ENCODE measurements at regions not wholly inside any gene's neighbourhood (a gene's known extent, or its start where the extent isn't known, plus 50 kb on each side); places are given as distances from the start of the nearest gene placed in this dataset.
A peak's percentile ranks its signal among the peaks of the same experiment; 100 is the strongest.

DNA sequence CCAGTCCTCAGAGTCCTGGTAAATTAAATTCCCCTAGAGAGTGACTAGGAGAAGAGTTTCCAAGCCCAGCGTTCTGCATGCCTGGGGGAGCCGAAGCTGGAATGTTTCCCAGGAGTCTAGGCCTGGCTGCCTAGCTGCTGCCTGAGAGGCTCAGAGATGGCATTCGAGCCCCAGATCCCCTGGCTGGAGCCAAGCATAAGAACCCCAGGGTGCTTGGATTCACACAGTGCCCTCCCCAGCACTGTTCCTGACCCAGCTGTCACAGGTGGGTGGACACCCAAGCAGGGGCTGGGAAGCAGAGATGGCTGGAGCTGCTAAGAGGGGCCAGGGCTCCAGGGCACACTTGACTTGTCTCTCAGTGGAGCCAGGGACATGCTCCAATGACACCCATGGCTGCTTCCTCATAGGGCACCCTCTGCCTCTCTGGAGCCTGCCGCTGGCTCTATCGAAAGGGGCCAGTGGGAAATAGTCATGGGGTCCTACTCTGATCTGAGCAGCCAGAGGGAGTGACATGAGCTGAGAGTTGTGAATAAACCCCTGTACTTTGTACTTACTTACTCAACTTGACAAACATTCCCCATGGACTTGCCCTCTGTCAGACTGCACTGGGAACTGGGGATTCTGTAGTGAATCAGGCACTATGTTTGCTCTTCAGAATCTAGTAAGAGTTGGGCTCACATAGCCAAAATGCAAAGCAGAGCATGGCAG, 62.6 kb upstream of the XPA start:
- H3K9me3 ChIP-seq, result no peaks in the 10 kb centered on the region
- ATAC-seq (peak; percentile 38), DNase-seq (no peak)
- H3K4me1 ChIP-seq (ENCODE audit: low read depth), result no peaks in the 10 kb centered on the region
- TF ChIP-seq, protein P1, sequence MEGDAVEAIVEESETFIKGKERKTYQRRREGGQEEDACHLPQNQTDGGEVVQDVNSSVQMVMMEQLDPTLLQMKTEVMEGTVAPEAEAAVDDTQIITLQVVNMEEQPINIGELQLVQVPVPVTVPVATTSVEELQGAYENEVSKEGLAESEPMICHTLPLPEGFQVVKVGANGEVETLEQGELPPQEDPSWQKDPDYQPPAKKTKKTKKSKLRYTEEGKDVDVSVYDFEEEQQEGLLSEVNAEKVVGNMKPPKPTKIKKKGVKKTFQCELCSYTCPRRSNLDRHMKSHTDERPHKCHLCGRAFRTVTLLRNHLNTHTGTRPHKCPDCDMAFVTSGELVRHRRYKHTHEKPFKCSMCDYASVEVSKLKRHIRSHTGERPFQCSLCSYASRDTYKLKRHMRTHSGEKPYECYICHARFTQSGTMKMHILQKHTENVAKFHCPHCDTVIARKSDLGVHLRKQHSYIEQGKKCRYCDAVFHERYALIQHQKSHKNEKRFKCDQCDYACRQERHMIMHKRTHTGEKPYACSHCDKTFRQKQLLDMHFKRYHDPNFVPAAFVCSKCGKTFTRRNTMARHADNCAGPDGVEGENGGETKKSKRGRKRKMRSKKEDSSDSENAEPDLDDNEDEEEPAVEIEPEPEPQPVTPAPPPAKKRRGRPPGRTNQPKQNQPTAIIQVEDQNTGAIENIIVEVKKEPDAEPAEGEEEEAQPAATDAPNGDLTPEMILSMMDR (IDR thresholded peaks at IDR 0.05), result no peak
- no peaks in the 10 kb centered on the region for H3K36me3 ChIP-seq (ENCODE audit: low read depth)
- intact Hi-C loops (cut with DNase I, micrococcal nuclease), result no loop called here
- H3K4me3 ChIP-seq, result no peak overlapping the region

DNA sequence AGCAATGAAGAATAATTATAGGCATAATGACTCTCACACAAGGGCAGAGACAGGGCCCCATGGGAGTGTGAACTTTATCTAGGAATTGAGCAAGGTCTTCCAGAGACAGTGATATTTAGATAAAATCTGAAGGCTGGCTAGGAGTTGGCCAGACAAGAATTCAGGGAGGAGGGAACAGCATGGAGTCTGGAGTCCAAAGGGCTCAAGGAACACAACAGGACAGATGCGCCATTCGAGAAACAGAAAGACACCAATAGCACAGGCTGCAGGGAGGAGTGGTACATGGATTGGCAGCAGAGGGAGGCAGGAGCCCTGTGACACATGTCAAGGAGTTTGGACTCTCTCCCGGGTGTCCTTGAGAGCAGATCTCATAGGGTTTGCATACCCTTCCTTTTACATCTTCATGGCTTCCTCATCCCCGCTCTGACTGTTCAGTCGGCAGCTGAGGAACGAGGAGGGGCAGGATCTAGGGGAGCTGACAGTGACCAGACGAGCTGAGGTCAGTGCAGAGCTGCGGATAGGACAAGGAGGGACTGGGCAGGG, 64.0 kb upstream of the XPA start:
- no peaks in the 10 kb centered on the region for H3K4me1 ChIP-seq (ENCODE audit: low read depth)
- ATAC-seq (no peak), DNase-seq (no peak)
- H3K9me3 ChIP-seq, result no peaks in the 10 kb centered on the region
- no peaks in the 10 kb centered on the region for H3K36me3 ChIP-seq (ENCODE audit: low read depth)
- TF ChIP-seq, protein P1 (IDR thresholded peaks at IDR 0.05), result no peak
- intact Hi-C loops (cut with DNase I, micrococcal nuclease), result no loop called here
- H3K4me3 ChIP-seq, result no peak overlapping the region

DNA sequence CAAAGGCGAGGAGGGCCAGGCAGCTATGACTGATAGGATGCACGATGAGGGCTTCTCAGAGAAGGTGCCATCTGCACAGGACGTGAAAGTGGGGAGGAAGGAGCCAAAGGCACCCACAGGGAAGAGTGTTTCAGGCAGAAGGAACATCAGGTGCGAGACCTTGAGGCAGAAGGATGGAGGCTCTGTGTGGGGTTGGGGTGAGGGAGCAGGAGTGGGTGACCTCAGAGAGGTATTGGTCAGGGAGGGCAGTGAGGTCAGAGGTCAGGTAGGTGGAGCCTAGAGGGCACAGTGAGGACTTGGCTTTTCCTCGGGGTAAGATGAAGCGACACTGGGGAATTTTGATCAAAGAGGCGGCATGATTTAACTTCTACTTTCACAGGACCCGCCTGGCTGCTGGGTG, 64.7 kb upstream of the XPA start:
- Histone ChIP-seq H3K4me3 (no peak overlapping the region), H3K9me3 (no peaks in the 10 kb centered on the region), H3K36me3 (ENCODE audit: low read depth) (no peaks in the 10 kb centered on the region), H3K4me1 (ENCODE audit: low read depth) (no peaks in the 10 kb centered on the region)
- intact Hi-C loops (cut with DNase I, micrococcal nuclease), result no loop called here
- no peak for ATAC-seq
- DNase-seq, result no peak
- TF ChIP-seq, protein P1 (IDR thresholded peaks at IDR 0.05), result no peak

DNA sequence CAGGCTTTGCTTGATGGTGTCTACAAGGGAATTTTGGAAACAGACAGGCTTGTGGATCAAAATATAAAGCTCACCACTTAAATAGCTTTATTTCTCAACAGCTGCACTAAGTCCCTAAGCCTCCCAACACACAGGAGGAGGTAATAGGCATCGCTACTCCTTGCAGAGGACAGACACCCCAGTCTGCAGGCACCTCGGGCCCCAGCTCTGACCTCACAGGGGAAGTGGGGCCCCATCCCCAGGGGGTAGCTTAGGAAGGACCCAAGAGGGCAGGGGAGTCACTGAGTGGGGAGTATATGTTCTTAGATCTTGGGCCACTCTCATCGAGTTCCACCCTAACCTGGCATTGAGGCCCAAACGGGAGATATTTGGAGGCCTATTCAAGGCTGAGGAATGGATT, 66.7 kb upstream of the XPA start:
- ATAC-seq (no peak), DNase-seq (no peak)
- no peaks in the 10 kb centered on the region for H3K4me1 ChIP-seq (ENCODE audit: low read depth)
- TF ChIP-seq, protein P1 (IDR thresholded peaks at IDR 0.05), result no peak
- no peaks in the 10 kb centered on the region for H3K36me3 ChIP-seq (ENCODE audit: low read depth)
- no peaks in the 10 kb centered on the region for H3K9me3 ChIP-seq
- intact Hi-C loops (cut with DNase I, micrococcal nuclease), result no loop called here
- H3K4me3 ChIP-seq, result no peak overlapping the region

DNA sequence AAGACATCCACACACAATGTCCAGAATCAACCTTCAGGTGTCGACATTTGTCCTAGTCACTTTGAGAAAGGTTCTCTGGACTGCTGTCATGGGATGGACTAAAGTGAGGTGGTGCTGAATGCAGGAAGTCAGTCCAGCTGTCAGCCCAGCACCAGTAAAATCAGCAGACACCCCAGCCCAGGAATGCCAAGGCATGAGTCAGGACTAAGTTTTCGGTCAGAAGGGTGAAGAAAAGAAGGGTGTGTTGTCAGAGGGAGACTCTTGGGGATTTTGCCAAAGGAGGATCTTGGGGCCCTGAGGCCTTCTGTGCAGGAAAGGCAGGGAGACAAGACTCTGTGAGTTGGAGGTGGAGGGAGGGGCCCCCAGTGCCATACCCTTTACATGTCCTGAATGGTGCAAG, 69.0 kb upstream of the XPA start:
- no peaks in the 10 kb centered on the region for H3K4me1 ChIP-seq (ENCODE audit: low read depth)
- H3K36me3 ChIP-seq (ENCODE audit: low read depth), result no peaks in the 10 kb centered on the region
- intact Hi-C loops (cut with DNase I, micrococcal nuclease), result no loop called here
- TF ChIP-seq, protein P1 (IDR thresholded peaks at IDR 0.05), result no peak
- no peak for ATAC-seq
- DNase-seq, result no peak
- no peaks in the 10 kb centered on the region for H3K9me3 ChIP-seq
- no peak overlapping the region for H3K4me3 ChIP-seq
